HG03439 (cell line): ENCODE measurements at regions not wholly inside any gene's neighbourhood (a gene's known extent, or its start where the extent isn't known, plus 50 kb on each side); places are given as distances from the start of the nearest gene placed in this dataset.
"Not testable (repeated sequence)": the region's sequence is repeated elsewhere in the genome, so short reads cannot be mapped to it uniquely, and the experiment has no call there.

ENCODE experiments used
- ATAC-seq: cut with Tn5 transposase; IDR thresholded peaks from one replicate; pipeline ENCODE4 v1.9.1; 2021; ENCODE audit warnings: mild to moderate bottlenecking, moderate library complexity; ENCODE audit not compliant: unreplicated experiment

DNA sequence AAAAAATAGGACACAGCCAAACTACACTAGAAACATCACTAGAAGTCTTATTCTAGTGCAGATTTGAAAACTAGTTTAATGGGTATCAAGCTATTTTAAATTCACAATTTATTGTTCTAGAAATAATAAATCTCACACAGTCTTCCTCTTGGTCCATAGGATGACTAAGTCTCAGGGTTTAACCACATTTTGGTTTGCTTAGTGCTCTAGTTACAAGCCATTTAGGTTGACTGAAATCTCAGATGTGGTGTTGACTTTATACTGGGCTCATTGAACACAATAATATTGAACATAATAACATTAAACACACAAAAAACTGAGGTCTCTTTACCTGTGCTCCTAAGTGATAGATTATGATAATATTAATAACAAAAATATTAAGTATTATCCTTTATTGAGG, 760.3 kb upstream of the CCDC179 start:
- ATAC-seq, result no peak

DNA sequence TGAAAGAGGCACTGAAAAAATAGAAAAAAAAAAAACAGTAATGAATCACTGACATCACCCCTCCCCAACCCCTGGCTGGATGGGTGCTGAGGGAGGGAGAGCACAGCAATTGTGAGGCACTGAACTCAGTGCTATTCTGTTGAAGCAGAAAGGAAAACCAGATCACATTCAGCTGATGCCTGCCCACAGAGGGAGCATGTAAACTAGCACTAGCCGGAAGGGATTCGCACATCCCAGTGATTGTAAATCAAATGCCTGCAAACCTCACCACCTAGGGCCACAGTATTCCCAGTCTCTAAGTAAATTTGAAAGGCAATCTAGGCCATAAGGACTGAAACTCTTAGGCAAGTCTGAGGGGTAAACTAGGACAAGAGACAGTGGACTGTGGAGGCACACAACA, 772.0 kb upstream of the CCDC179 start:
- no peak for ATAC-seq

DNA sequence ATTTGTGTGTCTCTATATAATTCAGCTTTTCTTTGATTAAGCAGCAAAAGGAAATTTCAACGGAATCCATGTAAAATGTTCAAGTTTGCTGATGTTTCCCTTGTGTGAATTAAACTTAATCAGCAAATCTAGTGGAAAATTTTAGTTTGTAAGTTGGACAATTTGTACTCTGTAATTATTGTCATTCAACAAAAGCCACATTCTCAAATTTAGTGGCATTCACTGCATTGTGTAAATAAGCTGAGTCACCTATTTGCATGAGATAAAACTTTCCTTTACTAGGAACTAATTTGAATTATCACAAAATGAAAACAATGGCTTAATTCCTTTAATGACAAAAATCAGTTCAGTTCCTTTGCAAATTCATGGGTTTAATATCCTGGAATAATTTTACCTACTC, 784.2 kb upstream of the CCDC179 start:
- no peak for ATAC-seq

GRCh38 chr11:23652336-23652735, 792.1 kb upstream of the CCDC179 start:
- ATAC-seq, result not testable (repeated sequence)

DNA sequence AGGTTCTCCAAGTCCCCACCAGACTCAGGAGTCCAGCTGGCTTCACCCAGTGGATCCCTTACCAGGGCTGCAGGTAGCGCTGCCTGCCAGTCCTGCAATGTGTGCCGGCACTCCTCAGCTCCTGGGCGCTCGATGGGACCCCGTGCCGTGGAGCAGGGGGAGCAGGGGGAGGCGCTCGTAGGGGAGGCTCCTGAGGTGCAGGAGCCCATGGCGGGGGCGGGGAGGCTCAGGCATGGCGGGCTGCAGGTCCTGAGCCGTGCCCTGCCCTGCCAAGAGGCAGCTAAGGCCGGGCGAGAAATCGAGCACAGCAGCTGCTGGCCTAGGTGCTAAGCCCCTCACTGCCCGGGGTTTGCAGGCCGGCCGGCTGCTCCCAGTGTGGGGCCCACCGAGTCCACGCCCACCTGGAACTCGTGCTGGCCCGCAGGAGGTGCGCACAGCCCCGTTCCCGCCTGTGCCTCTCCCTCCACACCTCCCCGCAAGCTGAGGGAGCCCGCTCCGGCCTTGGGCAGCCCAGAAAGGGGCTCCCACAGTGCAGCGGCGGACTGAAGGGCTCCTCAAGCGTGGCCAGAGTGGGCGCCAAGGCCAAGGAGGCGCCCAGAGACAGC, 792.9 kb upstream of the CCDC179 start:
- no peak for ATAC-seq

DNA sequence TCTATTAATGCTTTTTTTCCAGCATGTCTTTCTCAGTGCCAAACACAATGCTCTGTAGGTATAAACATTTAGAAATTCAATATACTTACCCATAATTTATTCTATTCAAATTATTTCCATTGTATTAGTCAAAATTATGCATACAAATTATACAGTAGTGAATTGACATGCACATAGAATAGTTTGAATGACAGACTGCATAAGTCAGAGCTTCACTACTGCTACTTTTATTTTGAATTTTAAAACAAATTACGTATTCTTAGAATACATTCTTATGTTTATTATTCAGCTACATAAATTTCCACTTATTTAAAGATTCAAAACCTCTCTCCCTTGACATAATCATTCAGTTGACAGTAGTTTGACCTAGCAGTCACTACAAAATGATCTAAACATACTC, 808.0 kb upstream of the CCDC179 start:
- no peak for ATAC-seq

DNA sequence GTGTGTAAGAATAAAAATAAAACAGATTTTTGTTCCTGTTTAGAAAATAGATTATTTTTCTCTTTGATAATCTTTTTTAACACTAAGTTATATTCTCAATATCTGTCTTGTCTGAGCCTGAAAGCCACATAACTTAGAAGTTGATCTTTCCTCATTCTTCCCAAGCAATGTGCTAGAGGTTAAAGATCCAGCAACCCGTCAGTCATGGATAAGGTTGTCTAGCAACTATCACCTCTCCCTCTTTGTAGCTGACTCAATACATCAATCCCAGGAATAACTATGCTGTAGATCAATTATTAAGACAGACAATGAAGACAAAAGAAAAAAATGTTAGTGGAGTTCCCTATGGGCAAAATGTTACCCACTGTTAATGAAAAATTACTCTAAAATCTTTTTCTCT, 813.1 kb upstream of the CCDC179 start:
- no peak for ATAC-seq

GRCh38 chr11:23674866-23675265, 814.6 kb upstream of the CCDC179 start:
- no peak for ATAC-seq

DNA sequence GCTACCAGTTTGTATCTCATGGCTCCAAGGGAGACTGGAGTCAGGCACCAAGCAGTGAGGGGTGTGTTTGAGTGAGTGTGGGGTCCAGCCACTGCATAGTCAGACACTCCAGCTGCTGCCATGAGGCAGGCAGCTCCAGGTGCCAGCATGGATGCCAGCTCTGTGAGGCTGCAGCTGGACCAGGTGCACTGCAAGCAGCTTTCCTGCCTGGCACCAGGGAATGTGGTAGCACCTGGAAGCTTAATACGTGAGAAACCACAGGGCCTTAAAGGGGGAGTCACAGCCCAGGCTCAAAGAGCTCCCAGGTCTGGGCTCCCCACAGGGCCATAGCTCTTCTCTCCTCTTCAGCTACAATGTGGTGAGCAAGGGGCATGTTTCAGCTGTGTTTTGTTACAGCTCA, 817.8 kb upstream of the LUZP2 start:
- ATAC-seq, result no peak

- ATAC-seq, result no peak
Measured at GRCh38 chr11:23679981-23680380, 816.9 kb upstream of the LUZP2 start.

- ATAC-seq, result no peak
Measured at GRCh38 chr11:23680488-23681230, 816.2 kb upstream of the LUZP2 start.

DNA sequence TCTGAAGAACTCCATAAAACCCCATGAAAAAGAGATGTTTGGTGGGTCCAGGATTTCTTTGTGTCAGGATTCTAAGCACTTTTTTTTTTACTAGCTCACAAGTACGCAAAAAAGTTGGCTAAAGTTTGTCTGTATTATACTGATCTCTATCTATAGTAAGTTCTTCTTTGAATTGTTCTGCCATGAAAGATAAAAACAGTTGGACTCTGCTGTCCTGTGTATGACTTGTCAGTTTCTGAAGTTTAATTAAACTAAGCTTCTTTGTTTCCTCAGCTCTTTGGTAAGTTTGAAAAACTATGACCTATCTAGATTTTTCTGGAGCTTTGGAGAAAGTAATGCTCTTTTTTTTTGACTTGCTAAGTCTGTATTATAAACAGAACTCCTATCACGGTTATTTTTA, 812.2 kb upstream of the LUZP2 start:
- ATAC-seq, result no peak

- ATAC-seq, result no peak
Measured at GRCh38 chr11:23687991-23688390, 808.9 kb upstream of the LUZP2 start.

DNA sequence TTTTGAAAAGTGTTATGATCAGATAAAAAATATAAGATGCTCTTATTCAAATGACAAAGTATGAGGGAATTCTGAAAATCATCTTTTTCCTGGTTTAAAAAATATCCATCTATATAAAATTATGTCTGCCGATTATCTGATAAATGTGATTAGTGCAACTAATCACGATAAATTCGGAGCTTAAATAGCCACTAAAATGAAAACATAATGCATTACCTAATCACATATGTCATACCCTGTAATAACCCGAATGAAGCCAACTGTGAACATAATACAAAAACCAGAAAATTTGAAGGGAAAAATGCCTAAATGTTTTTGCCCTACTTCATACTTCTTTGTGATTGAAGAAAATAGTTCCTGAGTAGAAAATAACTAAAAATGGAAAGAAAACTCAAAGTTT, 808.4 kb upstream of the LUZP2 start:
- ATAC-seq, result no peak

- ATAC-seq, result no peak
Measured at GRCh38 chr11:23688835-23689234, 808.0 kb upstream of the LUZP2 start.

DNA sequence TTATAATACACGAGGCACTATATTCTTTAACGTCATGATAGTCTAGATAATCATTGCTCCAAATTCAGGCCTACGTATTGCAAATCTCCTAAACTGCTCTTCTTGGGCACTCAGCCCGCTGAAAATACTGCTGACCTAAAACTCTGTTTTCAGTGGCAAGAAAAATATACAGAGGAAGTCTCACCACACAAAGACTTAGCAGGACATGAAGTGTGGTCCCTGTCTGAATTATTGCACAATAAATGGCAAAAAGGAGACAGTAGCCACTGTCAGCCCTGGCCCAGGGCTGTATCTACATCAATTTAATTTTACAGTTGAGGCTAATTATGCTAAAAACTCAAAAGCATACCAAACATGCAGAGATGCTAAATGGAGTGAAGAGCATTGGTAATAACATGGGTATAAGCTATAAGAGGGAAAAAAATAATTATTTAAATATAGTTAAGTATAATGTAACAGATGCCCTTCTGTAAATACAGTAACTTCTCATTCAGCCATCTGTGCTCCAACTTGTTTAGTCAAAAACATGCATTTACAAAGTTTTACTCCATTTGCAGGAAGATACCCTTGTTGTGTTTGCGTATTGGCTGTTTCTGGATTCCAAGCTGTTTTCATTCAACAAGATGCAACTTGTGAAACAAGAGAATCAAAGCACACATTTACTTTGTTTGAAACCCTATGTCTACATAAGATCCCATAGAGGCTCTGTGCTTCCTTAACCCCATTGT, 800.0 kb upstream of the LUZP2 start:
- no peak for ATAC-seq

- no peak for ATAC-seq
Measured at GRCh38 chr11:23704183-23704582, 792.7 kb upstream of the LUZP2 start.

DNA sequence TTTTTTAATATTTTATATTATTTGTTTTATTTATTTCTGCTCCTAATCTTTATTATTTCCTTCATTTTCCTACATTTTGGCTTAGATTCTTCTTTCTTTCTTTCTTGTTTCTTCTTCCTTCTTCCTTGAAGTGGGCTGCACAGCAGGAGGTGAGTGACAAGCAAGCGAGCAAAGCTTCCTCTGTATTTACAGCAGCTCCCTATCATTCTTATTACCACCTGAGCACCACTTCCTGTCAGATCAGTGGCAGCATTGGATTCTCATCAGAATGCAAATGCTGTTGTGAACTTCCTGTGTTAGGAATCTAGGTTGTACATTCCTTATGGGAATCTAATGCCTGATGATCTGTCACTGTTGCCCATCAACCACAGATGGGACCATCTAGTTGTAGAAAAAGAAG, 784.9 kb upstream of the LUZP2 start:
- no peak for ATAC-seq

DNA sequence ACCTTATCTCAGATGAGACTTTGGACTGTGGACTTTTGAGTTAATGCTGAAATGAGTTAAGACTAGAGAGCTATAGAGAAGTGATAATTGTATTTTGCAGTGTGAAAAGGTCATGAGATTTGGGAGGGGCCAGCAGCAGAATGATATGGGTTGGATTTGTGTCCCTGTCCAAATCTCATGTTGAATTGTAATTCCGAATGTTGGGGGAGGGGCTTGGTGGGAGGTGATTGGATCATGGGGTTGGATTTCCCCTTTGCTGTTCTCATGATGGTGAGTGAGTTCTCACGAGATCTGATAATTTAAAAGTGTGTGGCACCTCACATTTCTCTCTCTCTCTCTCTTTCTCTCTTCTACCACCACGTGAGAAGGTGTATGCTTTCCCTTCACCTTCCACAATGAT, 777.8 kb upstream of the LUZP2 start:
- no peak for ATAC-seq

DNA sequence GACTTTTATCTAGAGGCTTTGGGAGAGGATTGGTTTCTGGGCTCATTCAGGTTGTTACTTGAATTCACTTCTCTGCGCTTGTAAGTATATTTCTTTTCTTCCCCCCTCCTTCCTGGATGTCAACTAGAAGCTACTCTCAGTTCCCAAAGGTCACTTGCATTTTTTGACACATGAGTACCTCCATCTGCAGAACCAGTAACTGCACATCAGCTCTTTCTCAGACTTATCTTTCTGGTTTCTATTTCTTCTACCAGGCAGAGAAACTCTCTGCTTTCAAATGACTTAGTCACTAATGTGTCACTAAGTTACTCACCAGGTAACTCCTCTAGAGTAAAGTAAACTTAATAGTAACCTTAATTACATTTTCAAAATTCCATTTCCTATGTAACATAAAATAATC, 773.0 kb upstream of the LUZP2 start:
- no peak for ATAC-seq

- ATAC-seq, result no peak
Measured at GRCh38 chr11:23725752-23726151, 771.1 kb upstream of the LUZP2 start.

- no peak for ATAC-seq
Measured at GRCh38 chr11:23727387-23727786, 769.5 kb upstream of the LUZP2 start.
